IMR-90 (cell line): ENCODE measurements at regions not wholly inside any gene's neighbourhood (a gene's known extent, or its start where the extent isn't known, plus 50 kb on each side); places are given as distances from the start of the nearest gene placed in this dataset.
A peak's percentile ranks its signal among the peaks of the same experiment; 100 is the strongest.

Source experiments
- ATAC-seq: fragments of 200-7000 bp; cut with Tn5 transposase; 2 replicates; pipeline ENCODE4 v1.9.1; 2020; ENCODE audit warnings: low read depth, mild to moderate bottlenecking, moderate library complexity
- BruUV-seq: library from RNA; stranded (reverse); fragments of 400-500 nt; replicated peaks from 2 replicates; lab custom pipeline; 2021; lab: Mats Ljungman, UMichigan
- CTCF ChIA-PET: fragments of 300-600 bp; formaldehyde crosslinking; extraction: SDS; loops from one replicate; lab custom pipeline; 2021; ENCODE audit warnings: antibody characterized with exemption; lab: Yijun Ruan, JAX
- POLR2A ChIA-PET: fragments of 300-600 bp; sonication (Branson Sonifier 250); formaldehyde crosslinking; loops from one replicate; lab custom pipeline; 2022; ENCODE audit warnings: antibody characterized with exemption; ENCODE audit not compliant: unreplicated experiment; lab: Charles Lee
- DNase-seq: peaks from one replicate; pipeline ENCODE4 v3.0.0; 2013
- H2AFZ ChIP-seq: replicated peaks from 2 replicates; pipeline ENCODE3; 2013; ENCODE audit warnings: low read length, mild to moderate bottlenecking; ENCODE audit not compliant: poor library complexity
- H2AK5ac ChIP-seq: 2 replicates; pipeline ENCODE4 v1.6.1; 2013; ENCODE audit warnings: low read depth, low read length, inconsistent platforms
- H2AK9ac ChIP-seq: replicated peaks from 2 replicates; pipeline ENCODE3; 2013; ENCODE audit warnings: mild to moderate bottlenecking, low read depth, low read length, moderate library complexity; ENCODE audit not compliant: poor library complexity
- H2BK120ac ChIP-seq: 2 replicates; pipeline ENCODE4 v1.6.1; 2013; ENCODE audit warnings: low read depth, low read length, inconsistent platforms
- H2BK15ac ChIP-seq: 3 replicates; pipeline ENCODE4 v1.6.1; 2013; ENCODE audit warnings: low read depth, low read length, inconsistent platforms
- H2BK20ac ChIP-seq: 2 replicates; pipeline ENCODE4 v1.6.1; 2013; ENCODE audit warnings: low read depth, mild to moderate bottlenecking, inconsistent platforms, low read length, moderate library complexity
- H2BK5ac ChIP-seq: 2 replicates; pipeline ENCODE4 v1.6.1; 2013; ENCODE audit warnings: mild to moderate bottlenecking, low read depth, low read length, inconsistent platforms; ENCODE audit not compliant: poor library complexity, severe bottlenecking
- H3K14ac ChIP-seq: replicated peaks from 2 replicates; pipeline ENCODE4 v1.6.1; 2013; ENCODE audit warnings: low read depth, low read length, inconsistent platforms
- H3K18ac ChIP-seq: 2 replicates; pipeline ENCODE4 v1.6.1; 2013; ENCODE audit warnings: low read depth, low read length, control low read depth
- H3K23ac ChIP-seq: 2 replicates; pipeline ENCODE4 v1.6.1; 2013; ENCODE audit warnings: low read depth, low read length, inconsistent platforms
- H3K27ac ChIP-seq: 2 replicates; pipeline ENCODE4 v1.5.1; 2013; ENCODE audit warnings: mild to moderate bottlenecking, control low read depth, low read length; ENCODE audit not compliant: insufficient read depth
- H3K27me3 ChIP-seq: 2 replicates; pipeline ENCODE4 v1.6.1; 2013; ENCODE audit warnings: low read length; ENCODE audit not compliant: control insufficient read depth, insufficient read depth
- H3K36me3 ChIP-seq: 2 replicates; pipeline ENCODE4 v1.6.1; 2013; ENCODE audit warnings: low read length, mixed read lengths; ENCODE audit not compliant: control insufficient read depth, insufficient read depth
- H3K4ac ChIP-seq: 2 replicates; pipeline ENCODE4 v1.6.1; 2013; ENCODE audit warnings: low read depth, low read length, inconsistent platforms
- H3K4me1 ChIP-seq: 2 replicates; pipeline ENCODE4 v1.6.1; 2013; ENCODE audit warnings: low read length, mixed read lengths; ENCODE audit not compliant: control insufficient read depth, insufficient read depth
- H3K4me2 ChIP-seq: 2 replicates; pipeline ENCODE4 v1.6.1; 2013; ENCODE audit warnings: low read depth, mild to moderate bottlenecking, control low read depth, low read length, moderate library complexity
- H3K4me3 ChIP-seq: 2 replicates; pipeline ENCODE4 v1.5.1; 2013; ENCODE audit warnings: low read depth, mild to moderate bottlenecking, control low read depth, low read length, moderate library complexity; ENCODE audit not compliant: insufficient read depth
- H3K56ac ChIP-seq: 2 replicates; pipeline ENCODE4 v1.6.1; 2013; ENCODE audit warnings: low read length, inconsistent platforms; ENCODE audit not compliant: insufficient read depth; ENCODE audit errors: extremely low read depth
- H3K79me1 ChIP-seq, 2 experiments: 2 replicates each; pipeline ENCODE4 v1.6.1; 2013; ENCODE audit warnings: low read length in 2 of 2, inconsistent platforms in 1 of 2, low read depth in 1 of 2
- H3K9ac ChIP-seq: 2 replicates; pipeline ENCODE4 v1.6.1; 2013; ENCODE audit warnings: low read depth, low read length, control low read depth
- H3K9me1 ChIP-seq: 2 replicates; pipeline ENCODE4 v1.6.1; 2013; ENCODE audit warnings: low read length, inconsistent platforms; ENCODE audit not compliant: insufficient read depth
- H3K9me3 ChIP-seq: 2 replicates; pipeline ENCODE4 v1.6.1; 2013; ENCODE audit warnings: low read length; ENCODE audit not compliant: control insufficient read depth, insufficient read depth
- H4K20me1 ChIP-seq: 2 replicates; pipeline ENCODE4 v1.6.1; 2013; ENCODE audit warnings: low read length, inconsistent platforms; ENCODE audit not compliant: insufficient read depth
- H4K5ac ChIP-seq: 2 replicates; pipeline ENCODE4 v1.6.1; 2013; ENCODE audit warnings: mild to moderate bottlenecking, low read depth, low read length, control low read depth
- H4K8ac ChIP-seq, 2 experiments: 2 replicates each; pipeline ENCODE4 v1.6.1; 2013; ENCODE audit warnings: low read depth in 2 of 2, low read length in 2 of 2, control low read depth in 1 of 2, inconsistent platforms in 1 of 2
- H4K91ac ChIP-seq: 2 replicates; pipeline ENCODE4 v1.6.1; 2013; ENCODE audit warnings: low read depth, low read length, inconsistent platforms; ENCODE audit not compliant: insufficient read depth
- BHLHE40 ChIP-seq: fragments of 150-350 bp; IDR thresholded peaks from 2 replicates; pipeline ENCODE4 v1.6.1; 2016; ENCODE audit warnings: mild to moderate bottlenecking, low read depth, low read length
- CEBPB ChIP-seq: IDR thresholded peaks from 2 replicates; pipeline ENCODE4 v1.6.1; 2012; ENCODE audit warnings: low read depth, low read length, improper control_type of control experiment
- CHD1 ChIP-seq: IDR thresholded peaks from 2 replicates; pipeline ENCODE4 v1.6.1; 2012; ENCODE audit warnings: low read depth, low read length, improper control_type of control experiment
- CTCF ChIP-seq: conservative IDR thresholded peaks from 2 replicates; pipeline ENCODE4 v1.5.1; 2012; ENCODE audit warnings: mild to moderate bottlenecking, low read depth, low read length, improper control_type of control experiment
- ELK1 ChIP-seq: fragments of 150-350 bp; IDR thresholded peaks from 2 replicates; pipeline ENCODE4 v1.6.1; 2016; ENCODE audit warnings: low read depth, mild to moderate bottlenecking, low read length, moderate library complexity, borderline replicate concordance
- FOS ChIP-seq: fragments of 150-350 bp; IDR thresholded peaks from 2 replicates; pipeline ENCODE4 v1.6.1; 2016; ENCODE audit warnings: low read depth, low read length
- MAFK ChIP-seq: IDR thresholded peaks from 2 replicates; pipeline ENCODE4 v1.6.1; 2012; ENCODE audit warnings: low read depth, low read length, improper control_type of control experiment
- MAZ ChIP-seq: IDR thresholded peaks from 2 replicates; pipeline ENCODE4 v1.6.1; 2012; ENCODE audit warnings: low read depth, mild to moderate bottlenecking, low read length, improper control_type of control experiment, moderate library complexity, borderline replicate concordance
- MXI1 ChIP-seq: IDR thresholded peaks from 2 replicates; pipeline ENCODE4 v1.6.1; 2012; ENCODE audit warnings: low read depth, mild to moderate bottlenecking, low read length, moderate library complexity, borderline replicate concordance
- NFE2L2 ChIP-seq: fragments of 150-350 bp; IDR thresholded peaks from 2 replicates; pipeline ENCODE4 v1.6.1; 2016; ENCODE audit warnings: low read depth, mild to moderate bottlenecking, low read length
- POLR2A ChIP-seq: IDR thresholded peaks from 2 replicates; pipeline ENCODE4 v1.6.1; 2012; ENCODE audit warnings: mild to moderate bottlenecking, low read depth, low read length
- RAD21 ChIP-seq: IDR thresholded peaks from 2 replicates; pipeline ENCODE4 v1.6.1; 2012; ENCODE audit warnings: low read length, improper control_type of control experiment
- RCOR1 ChIP-seq: IDR thresholded peaks from 2 replicates; pipeline ENCODE4 v1.6.1; 2012; ENCODE audit warnings: mild to moderate bottlenecking, low read length, improper control_type of control experiment; ENCODE audit not compliant: insufficient replicate concordance
- RFX5 ChIP-seq: IDR thresholded peaks from 2 replicates; pipeline ENCODE4 v1.8.0; 2012; ENCODE audit warnings: low read depth, mild to moderate bottlenecking, low read length, moderate library complexity
- SMC3 ChIP-seq: fragments of 150-350 bp; IDR thresholded peaks from 2 replicates; pipeline ENCODE4 v1.6.1; 2016; ENCODE audit warnings: low read depth, mild to moderate bottlenecking, antibody characterized with exemption, low read length, moderate library complexity
- USF2 ChIP-seq: fragments of 150-350 bp; IDR thresholded peaks from 2 replicates; pipeline ENCODE4 v1.6.1; 2017; ENCODE audit warnings: mild to moderate bottlenecking, antibody characterized with exemption, low read length, low read depth
- WGBS, 2 experiments: methylation state at CpG; one replicate each; pipeline versions ENCODE4 v1.1.5 to v1.1.7; 2013; ENCODE audit warnings: missing lambda C conversion rate in 2 of 2; ENCODE audit not compliant: insufficient read length in 1 of 2; ENCODE audit errors: extremely low coverage in 2 of 2; 5-methylcytosine and 5-hydroxymethylcytosine counted together
- dilution Hi-C: fragments of 300-500 bp; cut with HindIII; formaldehyde crosslinking; loops from one replicate; pipeline ENCODE4 v1.14.3; 2018; ENCODE audit warnings: low sequenced_read_pairs; ENCODE audit not compliant: unreplicated experiment
- in situ Hi-C: fragments of 300-500 bp; cut with MboI; formaldehyde crosslinking; loops from 3 replicates; pipeline ENCODE4 v1.14.3; 2019; ENCODE audit warnings: low sequenced_read_pairs, inconsistent platforms, mixed read lengths
- intact Hi-C: fragments of 100-400 bp; cut with micrococcal nuclease; formaldehyde crosslinking; loops from 2 replicates; pipeline ENCODE4 v1.10.0; 2022

GRCh38 chr2:128550801-128551416, 232.2 kb upstream of the HS6ST1 start:
- Histone ChIP-seq H3K4me3 (no peak overlapping the region), H4K91ac (no peak overlapping the region), H2BK20ac (no peak overlapping the region), H3K4me2 (no peak overlapping the region), H3K36me3 (no peaks in the 10 kb centered on the region; the same call in 1 of the 2 replicates), H2BK5ac (no peak overlapping the region), H3K27ac (no peak overlapping the region), H3K27me3 (no peaks in the 10 kb centered on the region), H3K18ac (no peak overlapping the region), H3K9me3 (peaks cover 5% of the 10 kb centered on the region; the same call in 1 of the 2 replicates), H3K9ac (no peak overlapping the region), H4K20me1 (no peaks in the 10 kb centered on the region), H2AK9ac (peak overlapping the region; percentile 51), H3K14ac (no peak overlapping the region), H2BK15ac (no peak overlapping the region), H3K23ac (no peak overlapping the region), H4K8ac (0 out of 4 replicates have a peak overlapping the region, but pooled peaks of 1 of the 2 experiments have one; percentile 34), H3K79me1 (no peaks in the 10 kb centered on the region), H2BK120ac (no peak overlapping the region), H4K5ac (no peak overlapping the region), H3K9me1 (no peaks in the 10 kb centered on the region), H3K4me1 (peaks cover 6% of the 10 kb centered on the region; the same call in 1 of the 2 replicates), H2AFZ (no peak overlapping the region), H3K56ac (no peak overlapping the region), H2AK5ac (0 out of 2 replicates have a peak overlapping the region, but pooled peaks have one; percentile 15), H3K4ac (no peak overlapping the region)
- TF ChIP-seq BHLHE40 (no peak), SMC3 (no peak), USF2 (no peak), CHD1 (no peak), MAZ (no peak), ELK1 (no peak), RFX5 (no peak), MXI1 (no peak), RCOR1 (no peak), MAFK (no peak), CEBPB (no peak), NFE2L2 (no peak), CTCF (no peak), POLR2A (no peak), RAD21 (no peak), FOS (no peak)
- ATAC-seq: no peak
- DNase-seq: no peak
- ChIA-PET CTCF (no interaction called here), POLR2A (no interaction called here)
- in situ Hi-C loops: no loop called here
- dilution Hi-C loops: no loop called here
- BruUV-seq: no TSS peak
- WGBS, 2 experiments: 100% methylated on average over 3 of the region's 9 CpGs; no CpG with 5 or more reads in 1 of the 2 experiments
- intact Hi-C loops: no loop called here
